ENCODE measurements at regions not wholly inside any gene's neighbourhood (a gene's known extent, or its start where the extent isn't known, plus 50 kb on each side); places are given as distances from the start of the nearest gene placed in this dataset.
"Not testable (repeated sequence)": the region's sequence is repeated elsewhere in the genome, so short reads cannot be mapped to it uniquely, and the experiment has no call there.

DNA sequence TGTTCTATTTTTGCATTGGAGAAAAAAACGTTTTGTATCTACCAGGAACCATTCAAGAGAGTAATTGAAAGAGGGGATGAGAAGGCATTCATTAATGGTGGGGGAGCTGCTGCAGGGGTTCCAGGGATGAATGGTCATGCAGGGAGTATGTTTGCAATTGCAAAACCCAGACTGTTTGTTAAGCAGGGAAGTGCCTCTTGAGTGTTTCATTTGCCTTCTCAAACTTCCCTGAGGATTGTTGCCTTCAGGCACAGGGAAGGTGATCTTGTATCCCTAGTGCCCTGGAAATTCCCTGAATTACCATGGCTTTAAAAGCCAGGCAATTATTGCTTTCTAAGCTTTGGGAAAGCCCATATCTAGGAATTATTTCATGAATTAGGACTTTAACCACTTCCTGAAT is 172.7 kb upstream of the NLGN4Y start:
- no peaks in the 10 kb centered on the region for H3K4me1 ChIP-seq

DNA sequence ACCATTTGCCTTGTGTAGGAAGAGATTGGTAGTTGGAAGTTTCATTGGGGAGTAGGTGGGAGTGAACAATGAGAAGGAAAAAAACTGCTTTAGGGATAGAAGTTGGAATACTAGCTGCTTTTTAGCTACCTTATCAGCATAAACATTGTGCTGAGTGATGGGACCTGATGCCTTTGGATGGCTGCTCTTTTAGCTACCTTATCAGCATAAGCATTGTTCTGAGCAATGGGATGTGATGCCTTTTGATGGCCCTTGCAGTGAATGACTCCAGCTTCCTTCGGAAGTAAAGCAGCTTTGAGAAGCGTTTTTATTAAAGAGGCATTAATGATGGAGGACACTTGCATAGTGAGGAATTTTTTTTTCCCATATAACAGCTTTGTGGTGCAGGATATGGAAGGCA is 168.2 kb upstream of the NLGN4Y start:
- H3K27ac ChIP-seq, result no peak overlapping the region
- no peaks in the 10 kb centered on the region for H3K27me3 ChIP-seq
- no peaks in the 10 kb centered on the region for H3K4me1 ChIP-seq
- DNase-seq (ENCODE audit: low spot score in 2 of 2), result no peak
- no peak overlapping the region for H3K4me3 ChIP-seq
- no peaks in the 10 kb centered on the region for H3K9me3 ChIP-seq
- intact Hi-C loops (cut with DNase I; ENCODE audit: low total_unique reads), result no loop called here
- H3K36me3 ChIP-seq, result no peaks in the 10 kb centered on the region
- TF ChIP-seq POLR2A (IDR thresholded peaks at IDR 0.05), result no peak
- no peak for TF ChIP-seq POLR2AphosphoS5 (IDR thresholded peaks at IDR 0.05)
- TF ChIP-seq, protein P1, sequence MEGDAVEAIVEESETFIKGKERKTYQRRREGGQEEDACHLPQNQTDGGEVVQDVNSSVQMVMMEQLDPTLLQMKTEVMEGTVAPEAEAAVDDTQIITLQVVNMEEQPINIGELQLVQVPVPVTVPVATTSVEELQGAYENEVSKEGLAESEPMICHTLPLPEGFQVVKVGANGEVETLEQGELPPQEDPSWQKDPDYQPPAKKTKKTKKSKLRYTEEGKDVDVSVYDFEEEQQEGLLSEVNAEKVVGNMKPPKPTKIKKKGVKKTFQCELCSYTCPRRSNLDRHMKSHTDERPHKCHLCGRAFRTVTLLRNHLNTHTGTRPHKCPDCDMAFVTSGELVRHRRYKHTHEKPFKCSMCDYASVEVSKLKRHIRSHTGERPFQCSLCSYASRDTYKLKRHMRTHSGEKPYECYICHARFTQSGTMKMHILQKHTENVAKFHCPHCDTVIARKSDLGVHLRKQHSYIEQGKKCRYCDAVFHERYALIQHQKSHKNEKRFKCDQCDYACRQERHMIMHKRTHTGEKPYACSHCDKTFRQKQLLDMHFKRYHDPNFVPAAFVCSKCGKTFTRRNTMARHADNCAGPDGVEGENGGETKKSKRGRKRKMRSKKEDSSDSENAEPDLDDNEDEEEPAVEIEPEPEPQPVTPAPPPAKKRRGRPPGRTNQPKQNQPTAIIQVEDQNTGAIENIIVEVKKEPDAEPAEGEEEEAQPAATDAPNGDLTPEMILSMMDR (IDR thresholded peaks at IDR 0.05), result no peak

More for the DNA sequence above, 172.7 kb upstream of the NLGN4Y start:
- intact Hi-C loops (cut with DNase I; ENCODE audit: low total_unique reads), result no loop called here
- Histone ChIP-seq H3K27me3 (no peaks in the 10 kb centered on the region), H3K27ac (no peak overlapping the region), H3K9me3 (no peaks in the 10 kb centered on the region), H3K36me3 (no peaks in the 10 kb centered on the region), H3K4me3 (no peak overlapping the region)
- no peak for DNase-seq (ENCODE audit: low spot score in 2 of 2)
- TF ChIP-seq POLR2AphosphoS5 (IDR thresholded peaks at IDR 0.05), result no peak
- TF ChIP-seq, protein P1 (IDR thresholded peaks at IDR 0.05), result no peak
- TF ChIP-seq POLR2A (IDR thresholded peaks at IDR 0.05), result no peak

DNA sequence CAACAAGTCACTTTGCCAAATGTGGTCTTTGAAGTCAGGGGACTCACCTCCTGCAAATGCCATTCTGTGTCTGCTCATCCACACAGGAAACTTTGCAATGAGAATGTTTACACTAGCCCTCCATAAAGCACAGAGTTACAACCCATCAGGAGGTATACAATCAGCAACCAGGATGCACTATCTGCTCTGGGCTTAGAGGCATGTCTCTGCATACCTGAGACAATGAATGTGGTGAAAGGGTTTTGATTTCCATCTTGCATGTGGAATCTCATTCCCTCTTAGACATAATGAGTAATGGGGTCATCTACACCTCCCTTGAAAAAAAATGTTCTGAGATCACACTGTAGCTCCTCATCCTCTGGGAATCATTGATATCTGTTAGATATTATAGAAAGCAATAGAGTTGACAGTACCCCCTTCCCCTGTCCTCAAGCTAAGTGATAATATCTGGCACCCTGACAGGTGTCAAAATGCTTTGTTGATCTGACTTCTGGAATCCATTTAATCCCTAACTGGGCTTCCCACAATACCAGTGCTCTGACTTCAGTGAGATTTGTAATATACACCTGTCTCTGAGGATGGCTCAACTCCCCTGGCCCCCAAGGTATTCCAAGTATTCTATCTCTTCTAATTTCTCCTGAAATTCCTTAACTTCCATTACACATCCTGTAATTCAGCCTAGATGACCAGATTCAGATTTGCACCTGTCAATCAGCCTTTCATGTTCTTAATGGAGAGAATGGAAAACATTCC is 163.4 kb upstream of the NLGN4Y start:
- Histone ChIP-seq H3K4me3 (no peak overlapping the region), H3K27ac (no peak overlapping the region), H3K4me1 (no peaks in the 10 kb centered on the region), H3K36me3 (no peaks in the 10 kb centered on the region), H3K9me3 (no peaks in the 10 kb centered on the region), H3K27me3 (no peaks in the 10 kb centered on the region)
- no peak for TF ChIP-seq POLR2A (IDR thresholded peaks at IDR 0.05)
- TF ChIP-seq, protein P1 (IDR thresholded peaks at IDR 0.05), result no peak
- TF ChIP-seq POLR2AphosphoS5 (IDR thresholded peaks at IDR 0.05), result no peak
- DNase-seq (ENCODE audit: low spot score in 2 of 2), result no peak
- intact Hi-C loops (cut with DNase I; ENCODE audit: low total_unique reads), result no loop called here

- TF ChIP-seq POLR2AphosphoS5 (IDR thresholded peaks at IDR 0.05) (no peak), POLR2A (IDR thresholded peaks at IDR 0.05) (no peak)
- TF ChIP-seq, protein P1 (IDR thresholded peaks at IDR 0.05), result no peak
- intact Hi-C loops (cut with DNase I; ENCODE audit: low total_unique reads), result no loop called here
These were observed 150.7 kb upstream of the NLGN4Y start for GRCh38 chrY:14373608-14374007.

DNA sequence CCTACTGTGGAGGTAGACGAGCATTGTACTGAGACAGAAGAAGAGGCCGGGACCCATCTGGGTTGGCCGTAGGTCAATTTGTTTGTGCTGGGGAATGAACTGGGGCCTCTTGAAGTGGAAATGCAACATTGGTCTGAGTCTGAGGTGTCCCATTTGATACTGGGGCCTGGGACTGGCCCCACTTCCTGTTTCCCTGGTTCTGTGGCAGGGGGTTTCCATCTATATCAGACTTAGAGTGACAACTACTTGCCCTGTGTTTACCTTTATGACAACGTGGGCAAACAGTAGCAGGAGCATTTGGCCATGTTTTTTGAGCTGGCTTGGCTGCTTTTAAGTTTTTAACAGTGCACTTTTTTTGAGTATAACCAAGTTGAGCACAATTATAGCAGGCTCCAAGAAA is 146.1 kb upstream of the NLGN4Y start:
- no peaks in the 10 kb centered on the region for H3K36me3 ChIP-seq

More at GRCh38 chrY:14373608-14374007, 150.7 kb upstream of the NLGN4Y start:
- H3K4me1 ChIP-seq, result no peaks in the 10 kb centered on the region
- no peak overlapping the region for H3K4me3 ChIP-seq
- DNase-seq (ENCODE audit: low spot score in 2 of 2), result no peak
- no peak overlapping the region for H3K27ac ChIP-seq
- H3K9me3 ChIP-seq, result no peaks in the 10 kb centered on the region
- H3K27me3 ChIP-seq, result no peaks in the 10 kb centered on the region
- H3K36me3 ChIP-seq, result no peaks in the 10 kb centered on the region

DNA sequence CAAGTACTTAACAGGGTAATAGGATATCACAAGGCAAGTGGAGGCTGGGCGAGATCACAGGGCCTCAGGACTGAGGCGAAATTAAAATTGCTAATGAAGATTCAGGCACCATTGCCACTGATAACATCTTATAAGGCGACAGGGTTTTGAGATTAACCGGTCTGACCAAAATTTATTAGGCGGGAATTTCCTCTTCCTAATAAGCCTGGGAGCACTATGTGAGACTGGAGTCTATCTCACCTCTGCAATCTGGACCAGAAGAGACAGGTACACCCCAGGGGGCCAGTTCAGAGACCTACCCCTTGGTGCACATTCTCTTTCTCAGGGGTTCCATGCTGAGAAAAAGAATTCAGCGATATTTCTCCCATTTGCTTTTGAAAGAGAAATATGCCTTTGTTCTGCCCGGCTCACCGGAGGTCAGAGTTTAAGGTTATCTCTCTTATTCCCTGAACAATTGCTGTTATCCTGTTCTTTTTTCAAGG is 113.7 kb upstream of the NLGN4Y start:
- H3K27ac ChIP-seq; H3K27me3 ChIP-seq; H3K9me3 ChIP-seq; H3K4me3 ChIP-seq; DNase-seq (ENCODE audit: low spot score in 2 of 2); intact Hi-C loops (cut with DNase I; ENCODE audit: low total_unique reads); H3K4me1 ChIP-seq; H3K36me3 ChIP-seq: not testable (repeated sequence)

More for the DNA sequence above, 146.1 kb upstream of the NLGN4Y start:
- no peak for DNase-seq (ENCODE audit: low spot score in 2 of 2)
- no peak for TF ChIP-seq POLR2A (IDR thresholded peaks at IDR 0.05)
- TF ChIP-seq, protein P1 (IDR thresholded peaks at IDR 0.05), result no peak
- TF ChIP-seq POLR2AphosphoS5 (IDR thresholded peaks at IDR 0.05), result no peak
- no peaks in the 10 kb centered on the region for H3K4me1 ChIP-seq
- no peaks in the 10 kb centered on the region for H3K9me3 ChIP-seq
- no peaks in the 10 kb centered on the region for H3K27me3 ChIP-seq
- intact Hi-C loops (cut with DNase I; ENCODE audit: low total_unique reads), result no loop called here
- no peak overlapping the region for H3K4me3 ChIP-seq
- no peak overlapping the region for H3K27ac ChIP-seq

Measured in breast epithelium (tissue), 4 donors.